ENCODE measurements at regions not wholly inside any gene's neighbourhood (a gene's known extent, or its start where the extent isn't known, plus 50 kb on each side); places are given as distances from the start of the nearest gene placed in this dataset.

DNA sequence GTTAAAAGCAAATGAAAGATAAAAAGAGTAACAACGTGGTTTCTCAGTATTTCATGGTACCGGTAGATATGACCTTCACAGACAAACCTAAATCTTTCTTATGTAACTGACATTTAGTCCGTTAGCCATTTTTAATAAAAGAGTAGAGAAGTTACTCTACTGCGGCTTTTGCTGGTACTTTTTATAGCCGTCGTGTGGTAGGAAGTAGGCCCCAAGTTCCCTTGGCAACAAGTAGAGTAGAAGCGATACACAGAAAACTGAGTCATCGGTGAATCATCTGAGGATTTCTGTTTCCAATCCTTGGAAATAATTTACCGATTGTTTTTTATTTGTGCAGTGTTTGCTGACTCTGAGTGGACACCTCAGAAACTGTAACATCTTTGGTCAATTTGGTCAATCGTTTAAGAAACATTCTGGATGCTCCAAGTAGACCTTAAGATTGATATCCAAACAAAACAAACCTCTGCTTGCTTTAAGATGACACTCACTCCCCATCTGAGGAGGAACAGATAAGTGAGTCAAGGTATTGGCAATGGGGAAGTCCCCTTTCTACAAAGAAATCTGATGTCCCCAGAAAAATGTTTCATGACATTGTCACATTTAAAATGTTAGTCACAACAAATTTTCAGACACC lies 63.9 kb upstream of the AHR start:
- TF ChIP-seq CTCF (IDR thresholded peaks at IDR 0.05) (no peak), EP300 (IDR thresholded peaks at IDR 0.05) (peak in 1 of 2 donors; percentile 80), POLR2A (IDR thresholded peaks at IDR 0.05) (no peak)

All from tibial nerve (tissue), 4 donors.